Endothelial cell (in vitro differentiated cells): ENCODE measurements at regions not wholly inside any gene's neighbourhood (a gene's known extent, or its start where the extent isn't known, plus 50 kb on each side); places are given as distances from the start of the nearest gene placed in this dataset.

Experiments used
- DNase-seq: peaks from one replicate; pipeline ENCODE4 v3.0.0; 2021; ENCODE audit warnings: low spot score
- H3K27ac Mint-ChIP-seq: one replicate; pipeline ENCODE4 v1.8.0; 2021; ENCODE audit warnings: mixed read lengths, inconsistent platforms; ENCODE audit not compliant: unreplicated experiment
- H3K27me3 Mint-ChIP-seq: one replicate; pipeline ENCODE4 v1.8.0; 2021; ENCODE audit warnings: mild to moderate bottlenecking, moderate library complexity, mixed read lengths, inconsistent platforms; ENCODE audit not compliant: unreplicated experiment
- H3K36me3 Mint-ChIP-seq: one replicate; pipeline ENCODE4 v1.8.0; 2021; ENCODE audit warnings: mild to moderate bottlenecking, low read depth, mixed read lengths, inconsistent platforms; ENCODE audit not compliant: unreplicated experiment
- H3K4me1 Mint-ChIP-seq: one replicate; pipeline ENCODE4 v1.8.0; 2021; ENCODE audit warnings: mild to moderate bottlenecking, mixed read lengths, inconsistent platforms; ENCODE audit not compliant: unreplicated experiment
- H3K4me3 Mint-ChIP-seq: one replicate; pipeline ENCODE4 v1.8.0; 2021; ENCODE audit warnings: mild to moderate bottlenecking, mixed read lengths, inconsistent platforms; ENCODE audit not compliant: unreplicated experiment
- H3K9me3 Mint-ChIP-seq: one replicate; pipeline ENCODE4 v1.8.0; 2021; ENCODE audit warnings: mixed read lengths, inconsistent platforms; ENCODE audit not compliant: unreplicated experiment
- CTCF ChIP-seq: fragments of 200-600 bp; sonication (generic); IDR thresholded peaks from one replicate; pipeline ENCODE4 v1.5.0; 2021; ENCODE audit warnings: antibody characterized with exemption; ENCODE audit not compliant: unreplicated experiment

- Mint-ChIP-seq H3K9me3 (no peaks in the 10 kb centered on the region), H3K36me3 (no peaks in the 10 kb centered on the region), H3K4me1 (no peaks in the 10 kb centered on the region), H3K4me3 (no peak overlapping the region), H3K27ac (no peak overlapping the region), H3K27me3 (no peaks in the 10 kb centered on the region)
- TF ChIP-seq CTCF = no peak
- DNase-seq = no peak
Measured at GRCh38 chr1:73804935-73805334, 393.0 kb downstream of the LRRIQ3 start.

GRCh38 chr1:73803380-73803779, 394.6 kb downstream of the LRRIQ3 start:
- no peak for DNase-seq
- H3K27ac Mint-ChIP-seq = no peak overlapping the region
- no peaks in the 10 kb centered on the region for H3K9me3 Mint-ChIP-seq
- H3K36me3 Mint-ChIP-seq = no peaks in the 10 kb centered on the region
- no peaks in the 10 kb centered on the region for H3K4me1 Mint-ChIP-seq
- no peak overlapping the region for H3K4me3 Mint-ChIP-seq
- no peaks in the 10 kb centered on the region for H3K27me3 Mint-ChIP-seq
- no peak for TF ChIP-seq CTCF

- Mint-ChIP-seq H3K4me3 (no peak overlapping the region), H3K4me1 (no peaks in the 10 kb centered on the region), H3K9me3 (no peaks in the 10 kb centered on the region), H3K27ac (no peak overlapping the region), H3K27me3 (no peaks in the 10 kb centered on the region), H3K36me3 (no peaks in the 10 kb centered on the region)
- no peak for DNase-seq
- TF ChIP-seq CTCF = no peak
Measured at GRCh38 chr1:73801912-73802429, 396.0 kb downstream of the LRRIQ3 start.

GRCh38 chr1:73800376-73800775, 397.6 kb downstream of the LRRIQ3 start:
- no peaks in the 10 kb centered on the region for H3K27me3 Mint-ChIP-seq
- no peaks in the 10 kb centered on the region for H3K36me3 Mint-ChIP-seq
- no peak overlapping the region for H3K4me3 Mint-ChIP-seq

GRCh38 chr1:73789965-73790364, 408.0 kb downstream of the LRRIQ3 start:
- no peak for DNase-seq
- H3K27me3 Mint-ChIP-seq = no peaks in the 10 kb centered on the region
- no peaks in the 10 kb centered on the region for H3K36me3 Mint-ChIP-seq
- H3K4me1 Mint-ChIP-seq = no peaks in the 10 kb centered on the region
- no peak for TF ChIP-seq CTCF
- H3K9me3 Mint-ChIP-seq = no peaks in the 10 kb centered on the region
- no peak overlapping the region for H3K4me3 Mint-ChIP-seq
- H3K27ac Mint-ChIP-seq = no peak overlapping the region

More at GRCh38 chr1:73800376-73800775, 397.6 kb downstream of the LRRIQ3 start:
- Mint-ChIP-seq H3K9me3 (no peaks in the 10 kb centered on the region), H3K4me1 (no peaks in the 10 kb centered on the region), H3K27ac (no peak overlapping the region)
- TF ChIP-seq CTCF = no peak
- no peak for DNase-seq
